WTC11 (cell line): ENCODE measurements at regions not wholly inside any gene's neighbourhood (a gene's known extent, or its start where the extent isn't known, plus 50 kb on each side); places are given as distances from the start of the nearest gene placed in this dataset.

Source experiments
- ARID4B ChIP-seq: sonication (generic); formaldehyde crosslinking; IDR thresholded peaks from 2 replicates; pipeline ENCODE4 v1.8.0; 2023; ENCODE audit warnings: missing genetic modification reagents, mild to moderate bottlenecking, borderline replicate concordance
- ATF2 ChIP-seq: sonication (generic); formaldehyde crosslinking; IDR thresholded peaks from 2 replicates; pipeline ENCODE4 v1.8.1; 2022; ENCODE audit warnings: low read depth, missing genetic modification reagents, borderline replicate concordance
- CTCF ChIP-seq: fragments of 200-600 bp; IDR thresholded peaks from 2 replicates; pipeline ENCODE4 v1.8.0; 2022; ENCODE audit warnings: antibody characterized with exemption
- FOXP4 ChIP-seq: sonication (generic); formaldehyde crosslinking; IDR thresholded peaks from 2 replicates; pipeline ENCODE4 v1.8.0; 2022; ENCODE audit warnings: mild to moderate bottlenecking, missing genetic modification reagents
- MAX ChIP-seq: sonication (generic); formaldehyde crosslinking; IDR thresholded peaks from 2 replicates; pipeline ENCODE4 v1.8.0; 2022; ENCODE audit warnings: mild to moderate bottlenecking, missing genetic modification reagents
- NFE2L1 ChIP-seq: sonication (generic); formaldehyde crosslinking; IDR thresholded peaks from 2 replicates; pipeline ENCODE4 v1.8.1; 2023; ENCODE audit warnings: missing genetic modification reagents
- NFYB ChIP-seq: sonication (generic); formaldehyde crosslinking; conservative IDR thresholded peaks from 2 replicates; pipeline ENCODE4 v1.8.0; 2022; ENCODE audit warnings: low read depth, missing genetic modification reagents
- SMAD4 ChIP-seq: sonication (generic); formaldehyde crosslinking; IDR thresholded peaks from 2 replicates; pipeline ENCODE4 v1.8.0; 2022; ENCODE audit warnings: mild to moderate bottlenecking, missing genetic modification reagents
- SP1 ChIP-seq: sonication (generic); formaldehyde crosslinking; conservative IDR thresholded peaks from 2 replicates; pipeline ENCODE4 v1.8.1; 2022; ENCODE audit warnings: missing genetic modification reagents
- TEAD4 ChIP-seq: sonication (generic); formaldehyde crosslinking; IDR thresholded peaks from 2 replicates; pipeline ENCODE4 v1.8.0; 2022; ENCODE audit warnings: mild to moderate bottlenecking, missing genetic modification reagents
- ZNF416 ChIP-seq: fragments of 250-450 bp; sonication (Bioruptor Pico); IDR thresholded peaks from 2 replicates; pipeline ENCODE4 v1.9.0; 2021; ENCODE audit warnings: mild to moderate bottlenecking, inconsistent platforms

- TF ChIP-seq CTCF (no peak), SP1 (CRISPR knock-in tag) (no peak), TEAD4 (CRISPR knock-in tag) (no peak), SMAD4 (CRISPR knock-in tag) (no peak), MAX (CRISPR knock-in tag) (no peak), ARID4B (CRISPR knock-in tag) (no peak), NFE2L1 (CRISPR knock-in tag) (no peak), FOXP4 (CRISPR knock-in tag) (no peak), ZNF416 (CRISPR knock-in tag) (no peak), ATF2 (no peak), NFYB (CRISPR knock-in tag) (no peak)
Observed at GRCh38 chr4:98741952-98742351, 83.5 kb upstream of the TSPAN5 start.
